Activated naive CD4-positive, alpha-beta T cell treated with anti-CD3 and anti-CD28 coated beads, Interleukin-2, amount 50 U/mL, for 24 hours (primary cell): ENCODE measurements at regions not wholly inside any gene's neighbourhood (a gene's known extent, or its start where the extent isn't known, plus 50 kb on each side); places are given as distances from the start of the nearest gene placed in this dataset.

Experiments
- H3K27ac Mint-ChIP-seq: one replicate; pipeline ENCODE4 v1.8.0; 2021; ENCODE audit warnings: mild to moderate bottlenecking, mixed read lengths
- H3K27me3 Mint-ChIP-seq: one replicate; pipeline ENCODE4 v1.8.0; 2021; ENCODE audit warnings: mixed read lengths
- H3K36me3 Mint-ChIP-seq: one replicate; pipeline ENCODE4 v1.8.0; 2021; ENCODE audit warnings: mixed read lengths
- H3K4me1 Mint-ChIP-seq: one replicate; pipeline ENCODE4 v1.8.0; 2021; ENCODE audit warnings: mixed read lengths
- H3K4me3 Mint-ChIP-seq: one replicate; pipeline ENCODE4 v1.8.0; 2021; ENCODE audit warnings: mild to moderate bottlenecking, mixed read lengths
- H3K9me3 Mint-ChIP-seq: one replicate; pipeline ENCODE4 v1.8.0; 2021; ENCODE audit warnings: mixed read lengths

DNA sequence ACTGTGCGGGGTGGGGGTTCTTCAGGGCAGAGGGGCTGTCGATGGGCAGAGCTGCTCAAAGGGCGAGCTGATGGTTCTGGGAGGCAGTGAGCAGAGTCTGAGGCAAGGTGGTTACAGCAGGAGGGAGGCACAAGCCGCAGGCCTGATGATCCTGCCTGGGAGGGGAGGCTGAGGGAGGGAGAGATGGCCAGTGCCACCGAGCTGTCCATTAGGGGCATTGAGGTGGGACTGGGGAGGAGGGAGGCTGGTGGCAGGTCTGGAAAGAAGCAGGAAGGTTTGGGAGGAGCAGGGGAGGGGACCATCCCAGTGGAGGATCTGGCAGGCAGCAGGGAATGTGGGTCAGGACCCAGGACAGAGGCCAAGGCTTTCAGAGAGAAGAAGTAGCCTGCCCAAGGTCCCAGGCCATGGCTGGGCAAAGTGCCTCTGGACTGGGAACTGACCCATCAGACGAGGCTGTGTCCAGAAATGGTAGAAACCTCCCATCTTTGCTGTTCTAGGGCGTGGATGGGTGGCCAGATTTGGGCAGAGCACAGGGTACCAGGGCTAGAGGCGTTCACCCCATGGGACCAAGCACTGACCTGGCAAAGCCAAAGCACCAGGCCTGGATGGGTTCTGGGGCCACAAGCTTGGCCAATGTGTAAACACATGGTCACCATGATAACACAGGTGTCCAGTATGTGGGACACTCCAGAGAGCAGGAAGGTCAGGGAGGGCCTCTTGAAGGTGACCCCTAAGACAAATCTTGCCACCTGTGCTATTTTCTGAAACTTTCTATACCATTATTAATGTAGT is 55.5 kb downstream of the INHBB start:
- Mint-ChIP-seq H3K27ac (no peak overlapping the region), H3K9me3 (peaks cover 3% of the 10 kb centered on the region), H3K4me3 (no peak overlapping the region), H3K36me3 (no peaks in the 10 kb centered on the region), H3K4me1 (no peaks in the 10 kb centered on the region), H3K27me3 (peaks cover 4% of the 10 kb centered on the region)

DNA sequence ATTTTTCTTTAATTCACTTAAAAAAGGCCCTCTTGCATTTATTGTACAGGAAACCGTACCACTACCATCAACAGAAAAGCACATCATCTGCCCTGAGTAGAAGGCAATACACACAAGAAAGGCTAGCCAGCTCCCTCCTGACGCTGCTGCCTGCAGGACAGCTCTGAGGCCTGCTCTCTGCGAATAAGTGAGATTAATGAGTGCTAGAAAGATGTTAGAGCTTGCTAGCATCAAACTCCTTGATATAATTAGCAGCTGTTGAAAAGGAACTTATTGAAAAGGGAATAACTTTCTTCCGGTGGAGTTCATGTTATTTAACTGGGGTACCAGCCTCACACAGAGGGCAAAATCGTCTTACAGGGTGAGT is 56.1 kb downstream of the INHBB start:
- H3K4me3 Mint-ChIP-seq, result no peak overlapping the region
- no peaks in the 10 kb centered on the region for H3K4me1 Mint-ChIP-seq
- peaks cover 4% of the 10 kb centered on the region for H3K27me3 Mint-ChIP-seq
- H3K27ac Mint-ChIP-seq, result no peak overlapping the region
- no peaks in the 10 kb centered on the region for H3K36me3 Mint-ChIP-seq
- peaks cover 5% of the 10 kb centered on the region for H3K9me3 Mint-ChIP-seq

DNA sequence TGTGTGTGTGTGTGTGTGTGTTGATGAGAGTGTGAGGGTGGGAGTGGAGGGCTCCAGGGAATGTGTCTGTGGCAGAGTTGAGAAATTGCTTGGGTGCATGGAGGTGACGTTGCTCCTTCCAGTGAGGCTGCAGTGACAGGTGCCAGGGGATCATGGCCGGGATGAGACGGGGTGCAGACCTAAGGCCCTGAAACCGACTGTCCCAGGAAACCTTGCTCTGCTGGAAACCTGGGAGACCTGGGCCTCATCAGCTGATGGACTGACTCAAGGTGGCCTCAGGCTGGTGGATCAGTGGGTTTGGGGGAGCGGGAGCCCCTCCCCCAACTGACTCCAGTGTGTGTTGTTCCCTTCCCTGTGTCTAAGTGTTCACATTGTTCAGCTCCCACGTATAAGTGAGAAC is 56.6 kb downstream of the INHBB start:
- peaks cover 4% of the 10 kb centered on the region for H3K27me3 Mint-ChIP-seq
- H3K9me3 Mint-ChIP-seq, result peaks cover 7% of the 10 kb centered on the region
- no peaks in the 10 kb centered on the region for H3K4me1 Mint-ChIP-seq
- no peak overlapping the region for H3K4me3 Mint-ChIP-seq
- peaks cover under 1% of the 10 kb centered on the region for H3K36me3 Mint-ChIP-seq
- no peak overlapping the region for H3K27ac Mint-ChIP-seq

DNA sequence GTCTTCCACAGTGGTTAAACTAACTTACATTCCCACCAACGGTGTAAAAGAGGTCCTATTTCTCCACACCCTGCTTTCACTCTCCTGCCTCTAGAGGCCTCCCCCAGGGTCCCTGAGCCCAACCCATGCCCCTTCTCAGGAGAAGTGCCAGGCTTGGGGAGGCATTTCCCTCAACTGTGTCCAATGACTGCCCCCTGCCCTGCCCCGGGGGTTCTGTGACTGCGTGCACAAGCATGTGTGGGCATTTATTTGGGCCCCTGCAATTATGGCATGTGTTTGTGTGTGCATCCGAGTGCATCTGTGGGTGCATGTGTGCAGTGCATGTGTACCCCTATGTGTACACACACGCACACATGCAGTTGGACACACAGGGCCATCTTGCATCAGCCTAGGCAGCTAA is 57.3 kb downstream of the INHBB start:
- H3K36me3 Mint-ChIP-seq, result peaks cover 1% of the 10 kb centered on the region
- no peaks in the 10 kb centered on the region for H3K4me1 Mint-ChIP-seq
- H3K4me3 Mint-ChIP-seq, result no peak overlapping the region
- H3K9me3 Mint-ChIP-seq, result peaks cover 9% of the 10 kb centered on the region
- no peak overlapping the region for H3K27ac Mint-ChIP-seq
- peaks cover 4% of the 10 kb centered on the region for H3K27me3 Mint-ChIP-seq

DNA sequence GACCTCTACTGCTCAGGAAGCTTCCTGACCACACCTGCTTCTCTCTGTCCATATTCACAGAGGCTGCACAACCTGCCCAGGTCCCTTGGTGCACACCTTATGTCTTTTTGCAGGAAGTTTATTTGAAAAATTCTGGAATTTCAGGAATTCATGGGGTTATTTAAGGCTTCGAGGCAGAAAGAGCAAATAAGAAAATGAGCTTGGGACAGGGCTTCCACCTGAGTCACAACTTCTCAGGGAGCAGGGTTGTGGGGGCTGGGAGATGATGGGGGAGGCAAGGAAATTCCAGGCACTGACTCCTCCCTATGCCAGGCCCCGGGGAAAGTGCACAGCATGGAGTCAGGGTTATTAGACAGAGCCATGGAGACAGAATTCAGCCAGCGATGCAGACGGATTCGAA is 57.7 kb downstream of the INHBB start:
- Mint-ChIP-seq H3K27ac (no peak overlapping the region), H3K27me3 (peaks cover 4% of the 10 kb centered on the region), H3K4me1 (no peaks in the 10 kb centered on the region), H3K9me3 (peaks cover 9% of the 10 kb centered on the region), H3K4me3 (no peak overlapping the region), H3K36me3 (peaks cover 1% of the 10 kb centered on the region)

DNA sequence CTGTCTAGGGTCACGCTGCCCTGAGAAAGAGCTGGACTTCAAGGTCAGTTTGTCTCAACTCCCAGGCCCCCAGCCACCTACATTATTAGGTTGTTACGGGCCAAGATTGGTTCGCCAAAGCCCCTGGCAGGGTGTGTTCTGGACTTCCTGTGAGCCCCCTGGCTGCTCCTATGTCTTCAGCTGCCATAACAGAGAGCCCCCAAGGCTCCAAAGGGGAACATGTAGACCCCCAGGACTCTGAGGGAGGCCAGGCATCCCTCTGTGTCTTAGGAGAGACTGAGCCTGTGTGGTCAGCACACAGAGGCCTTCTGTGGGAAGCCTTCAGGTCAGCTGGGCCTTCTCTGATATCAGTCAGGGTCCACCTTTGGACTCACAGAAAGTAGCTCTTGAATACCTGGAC is 58.3 kb downstream of the INHBB start:
- Mint-ChIP-seq H3K27me3 (peaks cover 4% of the 10 kb centered on the region), H3K36me3 (peaks cover 1% of the 10 kb centered on the region), H3K27ac (no peak overlapping the region), H3K4me1 (no peaks in the 10 kb centered on the region), H3K4me3 (no peak overlapping the region), H3K9me3 (peaks cover 9% of the 10 kb centered on the region)

DNA sequence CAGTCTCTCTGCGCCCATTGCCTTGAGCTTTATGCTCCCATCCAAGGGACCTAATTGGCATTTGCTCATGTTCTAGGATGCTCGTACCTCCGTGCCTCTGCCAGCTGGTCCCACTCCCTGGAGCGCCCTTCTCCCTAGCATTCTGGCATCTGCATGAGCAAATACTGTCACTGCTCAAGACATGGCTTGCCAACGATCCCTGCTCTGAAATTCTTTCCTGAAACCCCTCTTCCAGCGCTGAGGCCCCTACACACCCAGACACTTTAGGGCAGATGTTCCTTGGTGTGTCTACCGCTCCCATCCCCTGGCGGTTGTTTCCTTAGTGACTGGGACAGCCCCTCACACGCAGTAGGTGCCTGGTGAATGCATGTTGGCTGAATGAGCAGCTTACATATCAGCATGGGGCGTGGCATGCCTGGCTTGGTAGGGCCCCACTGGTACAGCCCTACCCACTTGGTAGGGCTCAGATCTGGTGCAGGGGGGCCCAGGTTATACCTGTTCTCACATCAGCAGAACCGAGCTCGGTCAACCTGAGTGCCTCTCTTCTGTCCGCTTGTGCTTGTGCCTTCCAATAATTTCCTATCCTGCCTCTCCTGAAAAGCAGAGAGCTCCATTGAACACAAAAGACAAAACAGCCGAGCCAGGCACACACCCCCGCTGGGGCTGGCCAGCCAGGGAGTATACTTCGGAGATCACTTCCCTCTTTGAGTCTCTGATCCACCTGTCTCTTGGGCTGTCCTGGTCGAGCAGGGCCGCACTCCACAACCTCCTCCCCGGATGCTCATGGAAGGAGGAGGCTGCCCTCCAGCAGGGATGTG is 59.2 kb downstream of the INHBB start:
- no peak overlapping the region for H3K27ac Mint-ChIP-seq
- H3K4me3 Mint-ChIP-seq, result no peak overlapping the region
- H3K4me1 Mint-ChIP-seq, result no peaks in the 10 kb centered on the region
- H3K36me3 Mint-ChIP-seq, result peaks cover 1% of the 10 kb centered on the region
- H3K9me3 Mint-ChIP-seq, result peaks cover 9% of the 10 kb centered on the region
- peaks cover 4% of the 10 kb centered on the region for H3K27me3 Mint-ChIP-seq

DNA sequence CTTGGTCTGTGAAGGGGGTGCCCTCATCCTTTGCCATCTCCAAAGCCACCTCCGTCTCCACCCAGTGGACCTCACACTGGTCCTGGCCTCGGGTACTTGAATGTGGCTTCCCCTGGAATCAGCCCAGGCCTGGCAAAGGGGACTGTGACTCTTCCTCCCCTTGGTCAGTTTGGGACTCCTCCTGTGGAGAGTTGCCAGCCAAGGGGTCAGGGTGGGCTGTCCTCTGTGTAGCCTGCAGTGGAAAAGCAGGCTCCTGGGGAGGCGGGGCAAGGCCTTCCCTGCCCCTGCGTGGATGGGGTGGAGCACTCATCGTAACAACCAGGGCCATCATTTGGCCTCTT is 59.8 kb downstream of the INHBB start:
- H3K4me3 Mint-ChIP-seq, result no peak overlapping the region
- peaks cover 1% of the 10 kb centered on the region for H3K36me3 Mint-ChIP-seq
- H3K9me3 Mint-ChIP-seq, result peaks cover 9% of the 10 kb centered on the region
- H3K27ac Mint-ChIP-seq, result no peak overlapping the region
- H3K27me3 Mint-ChIP-seq, result peaks cover 4% of the 10 kb centered on the region
- H3K4me1 Mint-ChIP-seq, result no peaks in the 10 kb centered on the region

DNA sequence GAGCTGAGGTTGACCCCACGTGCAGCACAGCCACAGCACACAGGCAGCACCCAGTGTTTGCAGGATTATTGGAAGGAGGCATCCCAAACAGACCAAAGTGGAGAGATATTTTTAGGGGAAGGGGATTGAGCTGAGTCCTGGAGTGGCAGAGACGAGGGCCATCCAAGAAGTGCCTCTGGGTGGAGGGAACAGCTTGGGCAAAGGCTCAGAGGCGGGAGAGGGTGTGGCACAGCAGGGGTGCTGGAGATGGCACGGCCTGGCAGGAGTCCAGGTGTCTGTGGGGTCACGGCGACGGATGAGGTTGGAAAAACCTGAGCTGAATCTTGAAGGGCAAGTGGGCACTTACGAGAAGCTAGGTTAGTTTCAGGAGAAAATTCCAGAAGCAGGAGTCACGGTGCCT is 60.6 kb downstream of the INHBB start:
- H3K27ac Mint-ChIP-seq, result no peak overlapping the region
- H3K27me3 Mint-ChIP-seq, result peaks cover 5% of the 10 kb centered on the region
- peaks cover 1% of the 10 kb centered on the region for H3K36me3 Mint-ChIP-seq
- H3K9me3 Mint-ChIP-seq, result peaks cover 13% of the 10 kb centered on the region
- no peaks in the 10 kb centered on the region for H3K4me1 Mint-ChIP-seq
- H3K4me3 Mint-ChIP-seq, result no peak overlapping the region

DNA sequence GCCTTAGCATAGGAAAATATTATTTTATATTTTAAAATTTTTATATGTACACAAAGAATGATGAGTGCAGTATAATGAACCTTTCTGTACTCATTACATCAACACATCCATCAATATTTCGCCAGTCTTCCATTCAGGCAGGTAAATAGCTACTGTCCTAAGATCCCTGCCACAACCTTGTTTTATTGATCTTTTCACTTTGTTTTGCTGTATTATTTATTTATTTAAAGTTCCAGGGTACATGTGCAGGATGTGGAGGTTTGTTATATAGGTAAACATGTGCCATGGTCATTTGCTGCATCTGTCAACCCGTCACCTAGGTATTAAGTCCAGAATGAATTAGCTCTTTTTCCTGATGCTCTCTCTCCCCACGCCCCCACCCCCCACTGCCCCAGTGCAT is 64.6 kb downstream of the INHBB start:
- Mint-ChIP-seq H3K9me3 (peaks cover 14% of the 10 kb centered on the region), H3K4me3 (no peak overlapping the region), H3K27ac (no peak overlapping the region), H3K36me3 (peaks cover 1% of the 10 kb centered on the region), H3K27me3 (peaks cover 5% of the 10 kb centered on the region), H3K4me1 (no peaks in the 10 kb centered on the region)

DNA sequence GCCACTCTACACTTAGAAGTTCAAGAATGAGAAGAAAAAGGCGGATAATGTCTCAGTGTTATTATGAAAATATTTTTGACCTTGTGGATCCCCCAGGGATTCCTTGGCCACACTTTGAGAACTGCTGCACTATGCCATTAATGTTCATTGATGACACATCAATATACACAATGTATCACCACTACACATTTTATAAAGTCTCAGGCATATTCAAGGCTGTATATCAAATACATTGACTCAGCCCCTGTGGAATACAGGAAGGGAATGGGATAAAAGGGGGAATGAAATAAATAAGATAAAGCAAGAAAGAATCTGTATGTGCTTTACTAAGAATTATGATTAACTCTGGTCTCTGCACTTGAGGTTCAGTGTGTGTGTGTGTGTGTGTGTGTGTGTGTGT is 69.1 kb downstream of the INHBB start:
- Mint-ChIP-seq H3K9me3 (peaks cover 5% of the 10 kb centered on the region), H3K4me1 (no peaks in the 10 kb centered on the region), H3K36me3 (no peaks in the 10 kb centered on the region), H3K4me3 (no peak overlapping the region), H3K27me3 (peaks cover 4% of the 10 kb centered on the region), H3K27ac (no peak overlapping the region)

DNA sequence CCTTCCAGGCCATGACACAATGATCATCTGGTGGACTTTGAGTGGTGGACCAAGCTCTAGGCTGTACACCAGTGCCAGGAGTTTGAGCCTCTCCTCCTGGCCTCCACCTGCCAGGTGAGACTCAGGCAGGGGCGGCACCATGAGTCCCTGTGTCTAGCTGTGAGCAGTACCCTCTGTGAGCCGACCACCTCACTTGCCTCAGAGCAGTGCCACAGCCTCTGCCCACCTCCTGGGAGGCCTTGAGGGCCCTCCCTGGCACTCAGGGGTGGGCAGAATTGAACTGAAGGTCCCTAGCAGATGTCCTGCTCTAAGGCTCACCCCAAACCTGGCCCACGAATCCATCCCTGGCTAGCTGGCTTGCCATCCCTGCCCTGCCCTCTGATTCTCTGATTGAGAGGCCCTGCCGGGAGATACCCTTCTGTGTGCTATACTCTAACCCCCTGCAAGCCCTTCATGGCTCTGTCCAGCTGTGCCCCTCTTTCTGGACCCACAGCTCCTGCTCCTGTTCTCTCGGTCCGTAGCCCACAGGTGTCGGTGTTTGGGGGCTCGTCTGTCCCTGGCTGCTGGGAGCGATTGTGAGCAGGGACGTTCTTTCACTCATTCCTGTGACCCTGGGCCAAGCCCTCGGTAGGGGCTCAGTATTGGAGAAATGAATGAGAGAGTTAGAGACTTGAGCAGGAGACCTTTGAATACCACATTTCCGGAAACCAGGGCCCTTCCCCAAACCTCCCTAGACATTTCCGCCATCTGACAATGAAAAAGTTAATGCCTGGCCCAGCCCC is 70.0 kb downstream of the INHBB start:
- Mint-ChIP-seq H3K36me3 (no peaks in the 10 kb centered on the region), H3K4me1 (no peaks in the 10 kb centered on the region), H3K27ac (no peak overlapping the region), H3K9me3 (peaks cover 5% of the 10 kb centered on the region), H3K4me3 (no peak overlapping the region), H3K27me3 (peaks cover 9% of the 10 kb centered on the region)

DNA sequence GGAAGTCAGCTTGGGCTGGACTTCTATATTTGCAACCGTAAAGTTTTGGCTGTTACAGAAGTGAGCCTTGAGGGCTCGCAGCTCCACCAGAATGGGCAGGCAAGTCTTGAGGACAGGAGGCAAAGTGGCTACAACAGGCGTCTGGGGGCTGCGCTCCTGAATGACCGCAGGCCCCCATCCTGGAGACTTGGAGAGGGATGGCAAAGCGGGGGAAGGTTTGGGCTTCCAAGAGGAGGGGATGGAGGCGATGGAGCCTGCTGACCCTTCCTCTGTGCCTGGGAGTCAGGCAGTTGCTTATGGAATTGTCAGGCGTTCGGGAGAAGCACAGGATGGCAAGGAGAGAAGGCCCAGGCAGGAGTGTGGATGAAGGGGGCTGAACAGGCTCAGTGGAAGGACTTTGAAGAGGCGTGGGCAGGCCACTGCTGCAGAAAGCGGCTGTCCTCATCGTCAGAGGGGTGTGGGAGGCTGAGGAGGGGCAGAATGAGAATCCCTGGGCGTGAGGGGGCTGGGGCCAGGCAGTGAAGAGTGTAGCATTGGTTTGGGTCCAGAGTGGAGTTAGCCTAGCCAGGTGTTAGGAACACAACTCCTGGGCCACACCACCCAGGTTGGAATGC is 72.3 kb downstream of the INHBB start:
- no peak overlapping the region for H3K27ac Mint-ChIP-seq
- H3K4me3 Mint-ChIP-seq, result no peak overlapping the region
- no peaks in the 10 kb centered on the region for H3K4me1 Mint-ChIP-seq
- H3K27me3 Mint-ChIP-seq, result peaks cover 9% of the 10 kb centered on the region
- H3K36me3 Mint-ChIP-seq, result no peaks in the 10 kb centered on the region
- H3K9me3 Mint-ChIP-seq, result no peaks in the 10 kb centered on the region

DNA sequence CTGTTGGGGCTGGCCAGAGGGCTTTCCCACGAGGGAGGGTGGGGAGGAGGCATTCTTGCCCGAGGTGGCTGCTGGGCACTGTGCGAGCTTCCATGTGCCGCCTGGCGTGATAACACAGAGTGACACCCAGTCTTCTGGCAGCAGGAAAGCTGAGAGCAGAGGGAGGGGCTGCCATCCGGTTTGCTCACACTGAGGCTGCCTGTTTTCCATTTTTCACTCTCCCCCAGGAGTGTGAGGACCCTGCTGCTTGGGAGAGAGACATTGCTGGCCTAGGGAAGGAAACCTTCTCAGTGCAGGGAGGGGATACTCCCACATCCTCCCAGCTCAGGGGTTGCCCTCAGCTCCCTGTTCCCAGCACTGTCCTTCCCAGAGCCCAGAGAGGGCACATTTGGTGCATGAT is 73.1 kb downstream of the INHBB start:
- peaks cover 9% of the 10 kb centered on the region for H3K27me3 Mint-ChIP-seq
- no peaks in the 10 kb centered on the region for H3K9me3 Mint-ChIP-seq
- no peaks in the 10 kb centered on the region for H3K4me1 Mint-ChIP-seq
- H3K27ac Mint-ChIP-seq, result no peak overlapping the region
- H3K4me3 Mint-ChIP-seq, result no peak overlapping the region
- H3K36me3 Mint-ChIP-seq, result no peaks in the 10 kb centered on the region

DNA sequence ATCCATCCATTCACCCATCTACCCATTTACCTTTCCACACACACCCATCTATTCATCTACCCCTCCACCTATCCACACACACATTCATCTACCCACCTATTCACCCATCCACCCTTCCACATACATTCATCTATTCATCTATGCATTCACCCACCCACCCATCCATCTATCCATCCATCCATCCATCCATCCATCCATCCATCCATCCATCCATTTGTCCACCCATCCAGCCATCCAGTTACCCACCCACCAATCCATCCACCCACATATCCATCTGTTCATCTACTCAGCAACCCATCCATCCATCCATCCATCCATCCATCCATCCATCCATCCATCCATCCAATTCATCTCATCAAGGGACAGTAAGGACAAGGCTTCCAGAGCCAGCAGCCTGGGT is 74.0 kb downstream of the INHBB start:
- no peaks in the 10 kb centered on the region for H3K9me3 Mint-ChIP-seq
- no peaks in the 10 kb centered on the region for H3K4me1 Mint-ChIP-seq
- no peaks in the 10 kb centered on the region for H3K36me3 Mint-ChIP-seq
- H3K27me3 Mint-ChIP-seq, result peaks cover 9% of the 10 kb centered on the region
- H3K27ac Mint-ChIP-seq, result no peak overlapping the region
- H3K4me3 Mint-ChIP-seq, result no peak overlapping the region
